Skeletal muscle tissue (tissue), 3 donors: ENCODE measurements at regions not wholly inside any gene's neighbourhood (a gene's known extent, or its start where the extent isn't known, plus 50 kb on each side); places are given as distances from the start of the nearest gene placed in this dataset.
"Not testable (repeated sequence)": the region's sequence is repeated elsewhere in the genome, so short reads cannot be mapped to it uniquely, and the experiment has no call there.

Experiments
- H3K27ac ChIP-seq: one replicate; pipeline ENCODE4 v1.7.0; 2013; ENCODE audit warnings: mild to moderate bottlenecking, low read depth, low read length, inconsistent platforms
- H3K27me3 ChIP-seq, 3 donors: one replicate each; pipeline ENCODE4 v1.7.0; 2013; ENCODE audit warnings: low read length in 3 of 3; ENCODE audit not compliant: control insufficient read depth in 3 of 3, insufficient read depth in 3 of 3
- H3K36me3 ChIP-seq, 3 donors: one replicate each; pipeline ENCODE4 v1.7.0; 2013; ENCODE audit warnings: low read length in 3 of 3; ENCODE audit not compliant: control insufficient read depth in 3 of 3, insufficient read depth in 3 of 3
- H3K4me1 ChIP-seq, 3 donors: one replicate each; pipeline ENCODE4 v1.7.0; 2013; ENCODE audit warnings: low read length in 3 of 3, mild to moderate bottlenecking in 3 of 3; ENCODE audit not compliant: control insufficient read depth in 3 of 3, insufficient read depth in 3 of 3
- H3K4me3 ChIP-seq, 3 donors: one replicate each; pipeline ENCODE4 v1.7.0; 2013; ENCODE audit warnings: low read length in 3 of 3
- H3K9ac ChIP-seq, 3 donors: one replicate each; pipeline ENCODE4 v1.7.0; 2013; ENCODE audit warnings: low read length in 3 of 3, mild to moderate bottlenecking in 3 of 3, moderate library complexity in 2 of 3, low read depth in 1 of 3
- H3K9me3 ChIP-seq, 3 donors: one replicate each; pipeline ENCODE4 v1.7.0; 2013; ENCODE audit warnings: low read length in 3 of 3; ENCODE audit not compliant: control insufficient read depth in 3 of 3
- donor health status: Osteomylitis.

DNA sequence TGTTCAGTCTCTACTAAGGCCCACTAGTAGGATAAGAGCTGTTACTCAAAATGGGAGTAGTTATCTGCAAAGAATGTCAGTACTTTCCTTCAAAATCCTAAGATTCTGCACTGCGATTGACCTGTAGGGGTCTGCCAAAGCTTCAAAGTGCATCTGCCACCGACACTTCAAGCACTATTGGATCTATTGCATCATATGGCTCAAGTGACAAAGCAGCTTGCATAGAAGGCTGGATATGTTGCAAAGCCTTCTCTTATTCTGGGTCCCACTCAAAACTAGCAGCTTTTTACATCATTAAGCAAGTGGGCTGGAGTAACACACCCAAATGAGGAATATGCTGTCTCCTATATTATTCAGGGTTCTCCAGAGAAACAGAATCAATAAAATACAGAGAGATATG, 115.4 kb upstream of the EMCN start:
- Histone ChIP-seq H3K27me3 (no peaks in the 10 kb centered on the region), H3K9me3 (peaks cover 0 to 2% (median 0%) of the 10 kb centered on the region in 3 donors), H3K36me3 (no peaks in the 10 kb centered on the region), H3K27ac (no peak overlapping the region), H3K4me1 (peaks cover 0 to 3% (median 2%) of the 10 kb centered on the region in 3 donors), H3K9ac (no peak overlapping the region), H3K4me3 (no peak overlapping the region)

DNA sequence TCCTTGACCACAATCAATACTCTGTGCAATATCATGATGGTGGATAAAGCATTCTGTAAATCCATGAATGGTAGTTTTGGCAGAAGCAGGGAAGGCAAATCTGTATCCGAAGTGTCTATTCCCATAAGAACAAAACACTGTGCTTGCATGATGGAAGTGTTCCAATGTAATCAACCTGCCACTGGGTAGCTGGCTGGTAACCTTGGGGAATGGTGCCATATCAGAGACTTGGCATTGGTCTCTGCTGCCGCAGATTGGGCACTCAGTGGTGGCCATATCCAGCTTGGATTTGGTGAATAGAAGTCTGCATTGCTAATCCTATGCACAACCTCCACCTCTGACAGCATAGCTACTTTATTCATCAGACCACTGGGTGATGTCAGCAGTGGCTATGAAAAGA, 114.3 kb upstream of the EMCN start:
- no peaks in the 10 kb centered on the region for H3K27me3 ChIP-seq
- H3K4me3 ChIP-seq: no peak overlapping the region
- no peak overlapping the region for H3K9ac ChIP-seq
- no peak overlapping the region for H3K27ac ChIP-seq
- H3K4me1 ChIP-seq: peaks cover 0 to 3% (median 2%) of the 10 kb centered on the region in 3 donors
- no peaks in the 10 kb centered on the region for H3K36me3 ChIP-seq
- H3K9me3 ChIP-seq: peaks cover 0 to 2% (median 0%) of the 10 kb centered on the region in 3 donors

DNA sequence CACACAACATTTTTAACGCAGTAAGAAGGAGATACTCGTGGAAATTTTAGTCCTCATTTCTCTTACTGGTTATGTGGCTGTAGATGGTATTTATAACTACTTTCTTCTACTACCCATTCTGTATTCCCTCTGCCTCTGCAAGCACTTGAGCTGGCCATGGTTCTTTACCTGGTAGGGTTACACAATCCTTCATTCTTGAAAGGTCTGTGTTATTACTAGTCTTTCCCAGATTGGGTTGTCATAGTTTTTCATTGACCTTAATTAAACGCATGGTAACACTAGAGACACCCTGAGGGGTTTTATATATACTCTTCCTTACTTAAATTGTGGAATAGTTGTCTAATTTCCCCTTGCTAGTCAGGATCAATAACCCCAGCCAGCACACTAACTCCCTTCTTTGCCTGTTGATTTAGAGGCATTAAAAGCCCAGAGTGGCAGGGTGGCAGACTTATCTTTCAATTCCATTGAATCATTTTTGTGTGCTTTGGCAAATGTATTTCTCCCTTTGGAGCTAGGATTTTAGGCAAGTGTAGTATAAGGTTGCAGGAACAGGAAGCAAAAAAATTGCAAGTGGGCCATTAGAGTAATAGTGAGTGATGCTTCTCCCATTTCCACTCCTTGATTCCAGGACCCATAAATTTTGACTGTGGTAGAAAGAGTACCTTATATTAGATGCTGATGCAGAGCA, 113.6 kb upstream of the EMCN start:
- no peak overlapping the region for H3K4me3 ChIP-seq
- no peaks in the 10 kb centered on the region for H3K27me3 ChIP-seq
- H3K36me3 ChIP-seq: no peaks in the 10 kb centered on the region
- H3K9ac ChIP-seq: no peak overlapping the region
- no peaks in the 10 kb centered on the region for H3K9me3 ChIP-seq
- H3K4me1 ChIP-seq: peaks cover 0 to 3% (median 2%) of the 10 kb centered on the region in 3 donors
- H3K27ac ChIP-seq: no peak overlapping the region

DNA sequence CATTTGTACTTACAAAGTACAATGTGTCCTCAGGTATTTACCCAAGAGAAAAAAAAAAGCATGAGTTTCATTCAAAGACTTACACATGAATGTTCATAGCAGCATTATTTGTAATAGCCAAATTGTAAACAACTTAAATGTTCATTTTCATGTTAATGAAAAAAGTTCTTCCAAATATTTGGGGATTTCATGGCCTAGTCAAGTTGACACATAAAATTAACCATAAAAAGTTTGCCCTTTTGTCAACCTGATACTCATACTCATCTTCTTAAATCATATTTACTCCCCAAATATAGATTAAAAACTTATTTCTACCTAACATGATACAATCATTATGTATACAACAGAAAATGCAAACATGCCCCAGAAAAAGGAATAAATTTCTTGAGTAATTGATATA, 112.5 kb upstream of the EMCN start:
- H3K27ac ChIP-seq: no peak overlapping the region
- no peaks in the 10 kb centered on the region for H3K36me3 ChIP-seq
- H3K4me3 ChIP-seq: no peak overlapping the region
- H3K4me1 ChIP-seq: peaks cover 0 to 3% (median 2%) of the 10 kb centered on the region in 3 donors
- no peaks in the 10 kb centered on the region for H3K27me3 ChIP-seq
- H3K9ac ChIP-seq: no peak overlapping the region
- peaks cover 0 to 5% (median 0%) of the 10 kb centered on the region in 3 donors for H3K9me3 ChIP-seq

DNA sequence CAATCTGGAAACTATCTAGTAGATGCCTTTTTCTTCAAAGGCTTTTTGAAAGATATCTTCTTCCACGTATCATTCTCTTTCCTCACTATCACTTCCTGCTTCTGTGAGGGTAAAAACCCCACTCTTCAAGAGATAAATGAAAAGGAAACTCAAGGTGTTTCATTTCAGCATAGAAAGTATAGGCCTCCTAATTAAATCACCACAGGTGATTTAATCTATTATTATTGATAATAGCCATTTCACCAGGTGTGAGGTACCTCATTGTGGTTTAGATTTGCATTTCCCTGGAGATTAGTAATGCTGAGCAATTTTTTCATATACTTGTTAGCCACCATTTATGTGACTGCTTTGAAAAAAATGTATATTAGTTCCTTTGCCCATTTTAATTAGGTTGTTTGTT, 92.0 kb upstream of the EMCN start:
- Histone ChIP-seq H3K36me3 (no peaks in the 10 kb centered on the region), H3K9me3 (peaks cover 0 to 4% (median 0%) of the 10 kb centered on the region in 3 donors), H3K9ac (no peak overlapping the region), H3K4me1 (no peaks in the 10 kb centered on the region), H3K27ac (no peak overlapping the region), H3K27me3 (no peaks in the 10 kb centered on the region), H3K4me3 (no peak overlapping the region)

DNA sequence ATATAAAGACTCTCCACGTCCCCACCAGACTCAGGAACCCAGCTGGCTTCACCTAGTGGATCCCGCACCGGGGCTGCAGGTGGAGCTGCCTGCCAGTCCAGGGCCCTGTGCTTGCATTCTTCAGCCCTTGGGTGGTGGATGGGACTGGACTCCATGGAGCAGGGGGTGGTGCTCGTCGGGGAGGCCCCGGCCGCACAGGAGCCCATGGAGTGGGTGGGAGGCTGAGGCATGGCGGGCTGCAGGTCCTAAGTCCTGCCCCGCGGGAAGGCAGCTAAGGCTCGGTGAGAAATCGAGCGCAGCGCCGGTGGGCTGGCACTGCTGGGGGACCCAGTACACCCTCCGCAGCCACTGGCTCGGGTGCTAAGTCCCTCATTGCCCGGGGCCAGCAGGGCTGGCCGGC, 90.8 kb upstream of the EMCN start:
- H3K9me3 ChIP-seq, H3K4me1 ChIP-seq, H3K9ac ChIP-seq, H3K27me3 ChIP-seq, H3K27ac ChIP-seq, H3K36me3 ChIP-seq, H3K4me3 ChIP-seq: not testable (repeated sequence)

DNA sequence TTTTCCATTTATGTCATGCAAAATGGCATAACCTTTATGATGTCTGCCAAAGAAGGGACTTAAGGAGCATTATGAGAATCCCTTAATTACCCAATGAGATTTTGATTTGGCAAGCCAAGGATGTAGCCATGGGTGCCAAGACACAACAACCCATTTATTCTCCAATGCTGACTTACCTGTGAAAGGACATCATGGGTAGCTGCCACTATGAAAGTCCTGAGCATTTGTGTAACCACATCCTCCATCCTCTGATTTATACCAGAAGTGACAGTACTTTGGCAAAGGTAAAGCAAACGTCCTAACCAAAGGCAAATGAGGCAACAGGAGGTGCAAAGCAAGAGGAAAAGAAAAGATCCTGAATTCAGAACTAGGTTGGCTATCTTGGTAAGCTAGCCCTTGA, 87.3 kb upstream of the EMCN start:
- no peaks in the 10 kb centered on the region for H3K27me3 ChIP-seq
- H3K4me1 ChIP-seq: no peaks in the 10 kb centered on the region
- H3K9me3 ChIP-seq: peaks cover 0 to 4% (median 0%) of the 10 kb centered on the region in 3 donors
- no peak overlapping the region for H3K4me3 ChIP-seq
- no peak overlapping the region for H3K27ac ChIP-seq
- H3K36me3 ChIP-seq: no peaks in the 10 kb centered on the region
- no peak overlapping the region for H3K9ac ChIP-seq

DNA sequence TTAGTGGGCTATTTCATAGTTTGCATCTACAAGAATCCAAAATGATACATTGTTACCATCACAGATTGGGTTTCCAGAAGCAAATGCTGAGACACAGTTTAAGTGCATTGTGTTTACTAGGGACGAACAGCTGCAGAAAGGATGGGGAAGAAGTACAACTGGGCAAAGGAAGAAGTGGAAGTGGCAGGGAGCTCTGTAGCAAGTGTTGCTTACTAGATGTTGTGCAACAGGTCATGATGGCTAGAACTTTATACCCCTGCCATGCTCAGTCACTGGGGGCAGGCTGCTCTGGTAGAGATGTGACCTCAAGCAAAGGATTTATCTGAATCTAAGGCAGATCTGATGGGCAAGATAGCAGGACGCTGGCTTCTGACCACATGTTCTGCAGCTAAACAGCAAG, 76.1 kb upstream of the EMCN start:
- Histone ChIP-seq H3K27me3 (no peaks in the 10 kb centered on the region), H3K9ac (no peak overlapping the region), H3K9me3 (no peaks in the 10 kb centered on the region), H3K4me3 (no peak overlapping the region), H3K4me1 (peaks cover 0 to 6% (median 4%) of the 10 kb centered on the region in 3 donors), H3K36me3 (no peaks in the 10 kb centered on the region), H3K27ac (no peak overlapping the region)

DNA sequence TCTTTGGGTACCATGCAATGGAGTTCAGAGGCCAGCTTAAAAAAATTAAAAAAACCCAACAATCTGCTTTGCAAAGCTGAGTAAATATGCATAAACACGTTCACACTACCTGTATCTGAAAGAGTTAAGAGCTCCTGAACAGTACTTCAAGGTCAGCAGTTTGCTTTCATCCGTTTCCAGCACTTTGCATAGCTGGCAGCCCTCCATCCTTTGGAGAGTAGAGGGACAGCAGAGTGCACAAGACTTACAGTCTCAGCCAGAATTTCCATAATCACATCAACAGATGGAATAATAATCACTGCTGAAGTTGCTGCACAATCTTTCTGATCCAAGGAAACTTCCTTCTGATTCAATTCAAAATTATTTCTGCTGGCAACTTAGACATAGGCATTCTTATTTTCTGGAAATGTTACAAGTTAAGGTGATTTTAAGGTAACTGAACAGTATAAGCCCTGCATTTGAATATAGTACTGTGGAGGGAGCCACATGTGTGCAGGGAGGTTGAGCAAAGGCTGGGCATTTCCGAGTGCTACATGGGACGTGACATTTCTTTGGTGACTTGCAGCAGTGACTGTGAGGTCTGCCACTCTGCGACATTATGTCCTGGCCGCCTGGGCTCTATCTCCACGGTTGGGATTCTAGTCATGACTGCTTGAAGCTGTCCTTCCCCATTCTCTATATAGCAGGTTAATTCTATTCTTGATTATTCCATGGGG, 73.5 kb upstream of the EMCN start:
- Histone ChIP-seq H3K27ac (no peak overlapping the region), H3K9ac (no peak overlapping the region), H3K4me3 (no peak overlapping the region), H3K36me3 (no peaks in the 10 kb centered on the region), H3K9me3 (no peaks in the 10 kb centered on the region), H3K27me3 (no peaks in the 10 kb centered on the region), H3K4me1 (peaks cover 0 to 6% (median 4%) of the 10 kb centered on the region in 3 donors)

DNA sequence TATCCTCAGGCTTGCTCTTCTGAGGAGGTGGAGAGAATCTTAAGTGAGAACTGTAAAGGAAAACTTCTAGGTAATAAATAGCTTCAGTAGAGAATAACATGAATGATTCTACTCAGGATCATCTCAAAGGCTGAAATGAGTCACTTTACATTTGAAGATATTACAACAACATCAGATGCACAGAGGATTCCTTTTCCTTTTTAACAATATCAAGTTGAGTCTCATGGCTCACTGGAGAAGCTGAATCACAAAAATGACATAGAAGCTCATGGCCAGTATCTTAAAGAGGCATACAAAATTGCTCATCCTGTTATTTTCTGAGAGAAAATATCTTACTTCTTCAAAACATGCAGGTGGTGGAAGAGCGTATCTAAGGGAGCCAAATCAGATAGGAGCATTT, 72.5 kb upstream of the EMCN start:
- Histone ChIP-seq H3K27ac (no peak overlapping the region), H3K27me3 (no peaks in the 10 kb centered on the region), H3K9me3 (no peaks in the 10 kb centered on the region), H3K9ac (no peak overlapping the region), H3K4me1 (peaks cover 0 to 6% (median 4%) of the 10 kb centered on the region in 3 donors), H3K36me3 (no peaks in the 10 kb centered on the region), H3K4me3 (no peak overlapping the region)
